Loucy (cell line): ENCODE measurements at regions not wholly inside any gene's neighbourhood (a gene's known extent, or its start where the extent isn't known, plus 50 kb on each side); places are given as distances from the start of the nearest gene placed in this dataset.

ENCODE experiments used
- H2AFZ ChIP-seq: fragments of 200-600 bp; sonication (generic); 2 replicates; pipeline ENCODE4 v1.6.0; 2016; ENCODE audit warnings: antibody characterized with exemption, mild to moderate bottlenecking, low read length, moderate library complexity
- H3F3A ChIP-seq: fragments of 200-600 bp; 2 replicates; pipeline ENCODE4 v1.6.0; 2016; ENCODE audit warnings: antibody characterized with exemption, low read depth, mild to moderate bottlenecking
- H3K27me3 ChIP-seq: fragments of 200-600 bp; sonication (generic); 2 replicates; pipeline ENCODE4 v1.6.1; 2014; ENCODE audit warnings: low read length, mild to moderate bottlenecking; ENCODE audit not compliant: insufficient read depth, poor library complexity, severe bottlenecking
- H3K36me3 ChIP-seq: fragments of 200-600 bp; sonication (generic); 2 replicates; pipeline ENCODE4 v1.6.1; 2016; ENCODE audit warnings: low read length; ENCODE audit not compliant: insufficient read depth
- H3K4me1 ChIP-seq: fragments of 200-600 bp; sonication (generic); 2 replicates; pipeline ENCODE4 v1.5.1; 2014; ENCODE audit warnings: low read length, mild to moderate bottlenecking; ENCODE audit not compliant: insufficient read depth, poor library complexity, severe bottlenecking
- H3K4me2 ChIP-seq: fragments of 200-600 bp; sonication (generic); 2 replicates; pipeline ENCODE4 v1.6.0; 2014; ENCODE audit warnings: antibody characterized with exemption, low read length, low read depth, mild to moderate bottlenecking; ENCODE audit not compliant: poor library complexity, severe bottlenecking
- H3K4me3 ChIP-seq: fragments of 200-600 bp; sonication (generic); 2 replicates; pipeline ENCODE4 v1.5.1; 2014; ENCODE audit warnings: low read length, mild to moderate bottlenecking, mixed read lengths; ENCODE audit not compliant: poor library complexity, severe bottlenecking
- H3K79me2 ChIP-seq: fragments of 200-600 bp; sonication (generic); 2 replicates; pipeline ENCODE4 v1.6.1; 2014; ENCODE audit warnings: low read length; ENCODE audit not compliant: insufficient read depth
- H3K9ac ChIP-seq: fragments of 200-600 bp; sonication (generic); 2 replicates; pipeline ENCODE4 v1.6.0; 2014; ENCODE audit warnings: mild to moderate bottlenecking, low read depth, low read length, moderate library complexity; ENCODE audit not compliant: poor library complexity, severe bottlenecking
- H3K9me2 ChIP-seq: fragments of 200-600 bp; sonication (generic); replicated peaks from 2 replicates; pipeline ENCODE4 v1.6.1; 2016; ENCODE audit warnings: low read depth, low read length, mixed read lengths
- H3K9me3 ChIP-seq: fragments of 200-600 bp; sonication (generic); 2 replicates; pipeline ENCODE4 v1.6.1; 2014; ENCODE audit warnings: mild to moderate bottlenecking, antibody characterized with exemption, low read length, low read depth; ENCODE audit not compliant: insufficient read depth
- H4K20me1 ChIP-seq: fragments of 200-600 bp; sonication (generic); 2 replicates; pipeline ENCODE4 v1.6.0; 2014; ENCODE audit warnings: antibody characterized with exemption, low read length, mild to moderate bottlenecking; ENCODE audit not compliant: insufficient read depth, poor library complexity, severe bottlenecking
- EZH2phosphoT487 ChIP-seq: fragments of 200-600 bp; IDR thresholded peaks from 2 replicates; pipeline ENCODE4 v1.6.1; 2018; ENCODE audit warnings: antibody characterized with exemption, mild to moderate bottlenecking, moderate library complexity, borderline replicate concordance
- TF ChIP-seq, protein P1 (sequence below): fragments of 200-600 bp; sonication (generic); conservative IDR thresholded peaks from 2 replicates; pipeline ENCODE4 v1.5.1; 2014; ENCODE audit warnings: mild to moderate bottlenecking, antibody characterized with exemption, low read length

DNA sequence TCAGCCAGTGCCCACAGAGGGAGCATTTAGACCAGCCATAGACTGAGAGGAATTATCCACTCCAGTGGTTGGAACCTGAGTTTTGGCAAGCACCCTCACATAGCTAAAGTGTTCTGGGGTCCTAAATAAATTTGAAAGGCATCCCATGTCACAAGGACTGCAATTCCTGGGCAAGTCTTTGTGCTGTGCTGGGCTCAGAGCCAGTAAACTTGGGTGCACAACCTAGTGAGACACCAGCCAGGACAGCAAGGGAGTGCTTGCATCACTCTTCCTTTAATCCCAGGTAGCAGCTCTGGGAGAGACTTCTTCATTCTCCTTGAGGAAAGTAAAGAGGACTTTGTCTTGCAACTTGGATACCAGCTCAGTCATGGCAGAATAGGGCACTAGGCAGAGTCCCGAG, 142.0 kb upstream of the FSCB start:
- Histone ChIP-seq H3K4me2 (no peak overlapping the region), H4K20me1 (no peaks in the 10 kb centered on the region), H3K9me2 (no peaks in the 10 kb centered on the region), H3K9ac (no peak overlapping the region), H3K79me2 (no peaks in the 10 kb centered on the region), H3K27me3 (no peaks in the 10 kb centered on the region), H3K4me3 (no peak overlapping the region), H3K4me1 (no peaks in the 10 kb centered on the region), H3K9me3 (no peaks in the 10 kb centered on the region), H3K36me3 (no peaks in the 10 kb centered on the region), H2AFZ (no peak overlapping the region), H3F3A (no peaks in the 10 kb centered on the region)
- TF ChIP-seq, protein P1, sequence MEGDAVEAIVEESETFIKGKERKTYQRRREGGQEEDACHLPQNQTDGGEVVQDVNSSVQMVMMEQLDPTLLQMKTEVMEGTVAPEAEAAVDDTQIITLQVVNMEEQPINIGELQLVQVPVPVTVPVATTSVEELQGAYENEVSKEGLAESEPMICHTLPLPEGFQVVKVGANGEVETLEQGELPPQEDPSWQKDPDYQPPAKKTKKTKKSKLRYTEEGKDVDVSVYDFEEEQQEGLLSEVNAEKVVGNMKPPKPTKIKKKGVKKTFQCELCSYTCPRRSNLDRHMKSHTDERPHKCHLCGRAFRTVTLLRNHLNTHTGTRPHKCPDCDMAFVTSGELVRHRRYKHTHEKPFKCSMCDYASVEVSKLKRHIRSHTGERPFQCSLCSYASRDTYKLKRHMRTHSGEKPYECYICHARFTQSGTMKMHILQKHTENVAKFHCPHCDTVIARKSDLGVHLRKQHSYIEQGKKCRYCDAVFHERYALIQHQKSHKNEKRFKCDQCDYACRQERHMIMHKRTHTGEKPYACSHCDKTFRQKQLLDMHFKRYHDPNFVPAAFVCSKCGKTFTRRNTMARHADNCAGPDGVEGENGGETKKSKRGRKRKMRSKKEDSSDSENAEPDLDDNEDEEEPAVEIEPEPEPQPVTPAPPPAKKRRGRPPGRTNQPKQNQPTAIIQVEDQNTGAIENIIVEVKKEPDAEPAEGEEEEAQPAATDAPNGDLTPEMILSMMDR: no peak

DNA sequence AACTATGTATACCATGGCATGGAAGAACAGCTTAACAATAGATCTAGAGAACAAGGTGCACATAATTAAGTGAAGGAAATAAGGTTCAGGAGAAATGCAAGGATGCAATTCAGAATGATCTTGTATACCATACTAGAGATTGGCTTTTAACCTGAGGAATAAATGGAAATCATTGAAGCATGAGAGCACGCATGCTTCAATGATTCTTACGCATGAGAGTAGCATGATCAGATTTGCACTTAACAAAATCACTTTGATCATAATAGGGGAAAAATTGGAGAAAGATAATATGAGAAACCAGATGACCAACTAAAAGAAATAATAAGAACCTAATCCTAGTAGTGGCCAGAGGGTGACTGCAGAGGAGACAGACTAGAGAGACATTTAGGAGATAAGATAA, 133.3 kb upstream of the FSCB start:
- H3K27me3 ChIP-seq: no peaks in the 10 kb centered on the region
- TF ChIP-seq, protein P1: no peak
- TF ChIP-seq EZH2phosphoT487: no peak
- no peaks in the 10 kb centered on the region for H3K9me3 ChIP-seq
- H3K9ac ChIP-seq: no peak overlapping the region
- no peak overlapping the region for H2AFZ ChIP-seq
- H3K36me3 ChIP-seq: no peaks in the 10 kb centered on the region
- no peaks in the 10 kb centered on the region for H3F3A ChIP-seq
- H4K20me1 ChIP-seq: no peaks in the 10 kb centered on the region
- no peak overlapping the region for H3K4me2 ChIP-seq
- H3K4me3 ChIP-seq: no peak overlapping the region
- no peaks in the 10 kb centered on the region for H3K4me1 ChIP-seq
- H3K79me2 ChIP-seq: no peaks in the 10 kb centered on the region
- no peaks in the 10 kb centered on the region for H3K9me2 ChIP-seq

DNA sequence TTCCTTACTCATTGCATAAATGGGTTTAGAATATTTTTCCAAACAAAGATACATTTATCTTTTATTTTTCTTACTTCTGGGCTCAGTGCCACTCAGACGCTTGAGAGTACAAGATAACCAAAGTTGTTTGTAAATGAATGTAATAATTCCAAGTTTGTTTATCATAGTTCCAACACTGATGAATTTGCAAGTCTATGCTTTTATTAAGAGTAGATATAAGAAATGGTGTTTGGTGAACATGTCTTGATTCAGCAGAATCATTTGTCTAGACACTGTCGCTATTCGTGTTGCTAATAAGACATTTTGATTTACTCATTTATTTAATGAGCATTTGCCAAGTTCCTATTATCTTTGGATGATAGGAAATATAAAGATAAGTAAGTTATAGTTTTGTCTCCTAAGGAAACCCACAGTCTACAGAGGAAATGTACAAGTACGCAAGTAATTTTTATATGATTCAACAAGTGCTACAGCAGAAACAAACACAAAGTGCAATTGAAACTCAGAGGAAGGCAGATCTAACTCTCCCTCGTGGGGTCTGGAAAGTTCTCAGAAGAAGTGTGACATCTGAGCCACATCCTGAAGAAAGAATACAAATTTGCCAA, 132.8 kb upstream of the FSCB start:
- no peaks in the 10 kb centered on the region for H3K4me1 ChIP-seq
- H3K4me2 ChIP-seq: no peak overlapping the region

More for the DNA sequence above, 132.8 kb upstream of the FSCB start:
- H3K27me3 ChIP-seq: no peaks in the 10 kb centered on the region
- no peaks in the 10 kb centered on the region for H3F3A ChIP-seq
- H3K9me2 ChIP-seq: no peaks in the 10 kb centered on the region
- no peaks in the 10 kb centered on the region for H4K20me1 ChIP-seq
- H3K9me3 ChIP-seq: no peaks in the 10 kb centered on the region
- H2AFZ ChIP-seq: no peak overlapping the region
- H3K36me3 ChIP-seq: no peaks in the 10 kb centered on the region
- H3K9ac ChIP-seq: no peak overlapping the region
- H3K4me3 ChIP-seq: no peak overlapping the region
- TF ChIP-seq, protein P1: no peak
- TF ChIP-seq EZH2phosphoT487: no peak
- no peaks in the 10 kb centered on the region for H3K79me2 ChIP-seq
